ENCODE measurements at regions not wholly inside any gene's neighbourhood (a gene's known extent, or its start where the extent isn't known, plus 50 kb on each side); places are given as distances from the start of the nearest gene placed in this dataset.

GRCh38 chr5:5637173-5637572, 214.7 kb downstream of the ICE1 start:
- Histone ChIP-seq H3K4me1 (peaks cover 3 to 38% (median 8%) of the 10 kb centered on the region in 3 donors), H3K27ac (peak overlapping the region in 1 of 4 donors; percentile 83), H3K9me3 (no peaks in the 10 kb centered on the region), H3K4me3 (no peak overlapping the region), H3K36me3 (no peaks in the 10 kb centered on the region), H3K27me3 (no peaks in the 10 kb centered on the region)
- ATAC-seq = no peak
- TF ChIP-seq POLR2A (IDR thresholded peaks at IDR 0.05) (no peak), POLR2AphosphoS5 (IDR thresholded peaks at IDR 0.05) (no peak), CTCF (IDR thresholded peaks at IDR 0.05) (no peak), EP300 (IDR thresholded peaks at IDR 0.05) (no peak)
- WGBS, 2 donors (ENCODE audit: low coverage in 1 of 2) = 43 to 50% methylated on average over 2 of the region's 2 CpGs

- Histone ChIP-seq H3K4me3 (no peak overlapping the region), H3K36me3 (no peaks in the 10 kb centered on the region), H3K4me1 (peaks cover 3 to 36% (median 8%) of the 10 kb centered on the region in 3 donors), H3K9me3 (no peaks in the 10 kb centered on the region), H3K27me3 (no peaks in the 10 kb centered on the region), H3K27ac (peak overlapping the region in 1 of 4 donors; percentile 51)
- WGBS, 2 donors (ENCODE audit: low coverage in 1 of 2) = 31 to 32% methylated on average over 3 to 4 of the region's 4 CpGs
- no peak for TF ChIP-seq EP300 (IDR thresholded peaks at IDR 0.05)
- no peak for TF ChIP-seq POLR2A (IDR thresholded peaks at IDR 0.05)
- TF ChIP-seq POLR2AphosphoS5 (IDR thresholded peaks at IDR 0.05) = no peak
- no peak for TF ChIP-seq CTCF (IDR thresholded peaks at IDR 0.05)
- ATAC-seq = no peak
These were observed 212.3 kb downstream of the ICE1 start for GRCh38 chr5:5634817-5635216.

DNA sequence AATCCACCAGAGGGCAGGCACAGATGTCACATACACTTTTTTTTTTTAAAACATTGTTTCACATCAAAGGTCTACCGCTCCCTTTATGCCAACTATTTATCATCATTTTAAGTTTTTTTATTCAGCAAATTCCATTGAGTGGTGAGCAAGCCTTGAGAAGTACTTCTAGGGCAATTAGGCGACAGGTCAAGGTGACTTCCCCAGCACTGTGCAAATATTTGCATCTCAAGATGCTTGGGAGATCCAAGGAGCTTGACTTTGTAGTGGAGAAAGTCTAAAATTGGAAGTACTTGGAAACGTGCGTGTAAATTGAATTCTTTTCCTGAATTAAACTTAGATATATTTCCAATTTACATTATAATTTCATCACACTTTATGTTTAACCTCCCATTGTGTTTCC, 211.1 kb downstream of the ICE1 start:
- no peak overlapping the region for H3K4me3 ChIP-seq
- ATAC-seq = no peak
- no peaks in the 10 kb centered on the region for H3K27me3 ChIP-seq
- peaks cover 3 to 24% (median 8%) of the 10 kb centered on the region in 3 donors for H3K4me1 ChIP-seq
- H3K36me3 ChIP-seq = no peaks in the 10 kb centered on the region
- 52 to 70% methylated on average over 4 of the region's 4 CpGs for WGBS, 2 donors (ENCODE audit: low coverage in 1 of 2)
- H3K9me3 ChIP-seq = no peaks in the 10 kb centered on the region
- TF ChIP-seq POLR2AphosphoS5 (IDR thresholded peaks at IDR 0.05) = no peak
- H3K27ac ChIP-seq = no peak overlapping the region

GRCh38 chr5:5632678-5633077, 210.2 kb downstream of the ICE1 start:
- peaks cover 0 to 15% (median 3%) of the 10 kb centered on the region in 3 donors for H3K4me1 ChIP-seq
- no peak overlapping the region for H3K4me3 ChIP-seq
- 88 to 93% methylated on average over 2 of the region's 2 CpGs for WGBS, 2 donors (ENCODE audit: low coverage in 1 of 2)
- no peak overlapping the region for H3K27ac ChIP-seq
- no peak for TF ChIP-seq POLR2AphosphoS5 (IDR thresholded peaks at IDR 0.05)
- TF ChIP-seq POLR2A (IDR thresholded peaks at IDR 0.05) = no peak
- no peak for TF ChIP-seq CTCF (IDR thresholded peaks at IDR 0.05)
- ATAC-seq = no peak
- no peaks in the 10 kb centered on the region for H3K36me3 ChIP-seq
- no peaks in the 10 kb centered on the region for H3K27me3 ChIP-seq
- no peaks in the 10 kb centered on the region for H3K9me3 ChIP-seq

GRCh38 chr5:5629607-5629978, 207.1 kb downstream of the ICE1 start:
- Histone ChIP-seq H3K4me1 (peaks cover 0 to 4% (median 0%) of the 10 kb centered on the region in 3 donors), H3K27ac (no peak overlapping the region), H3K27me3 (no peaks in the 10 kb centered on the region), H3K36me3 (no peaks in the 10 kb centered on the region), H3K9me3 (no peaks in the 10 kb centered on the region), H3K4me3 (no peak overlapping the region)
- WGBS, 2 donors (ENCODE audit: low coverage in 1 of 2) = 60% methylated on average over 1 of the region's 5 CpGs; no CpG with 5 or more reads in 1 of the 2 donors
- TF ChIP-seq CTCF (IDR thresholded peaks at IDR 0.05) = no peak
- no peak for ATAC-seq

Measured in gastroesophageal sphincter (tissue), 4 donors.